ENCODE measurements at regions not wholly inside any gene's neighbourhood (a gene's known extent, or its start where the extent isn't known, plus 50 kb on each side); places are given as distances from the start of the nearest gene placed in this dataset.

DNA sequence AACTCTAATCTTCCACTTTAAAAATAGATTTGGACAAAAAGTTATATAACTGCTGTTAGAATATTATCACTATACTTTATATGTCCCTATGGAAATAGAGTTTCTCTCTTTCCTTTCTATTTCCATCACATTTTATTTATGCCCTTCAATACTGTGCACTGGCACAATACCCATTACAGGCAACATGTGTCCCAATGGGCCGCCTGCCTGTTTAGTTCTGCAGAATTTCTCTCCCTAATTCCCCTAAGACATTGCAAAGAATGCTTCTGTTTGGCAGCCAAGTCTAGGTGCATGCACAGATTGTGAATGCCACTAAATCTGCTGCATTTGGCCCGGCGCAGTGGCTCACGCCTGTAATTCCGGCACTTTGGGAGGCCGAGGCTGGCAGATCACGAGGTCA, 520.4 kb upstream of the FLRT2 start:
- 82% methylated on average over 7 of the region's 7 CpGs for WGBS (ENCODE audit: missing lambda C conversion rate)
- H3K4me1 ChIP-seq, result no peaks in the 10 kb centered on the region
- no peaks in the 10 kb centered on the region for H3K9me3 ChIP-seq
- no peak overlapping the region for H3K4me3 ChIP-seq
- CTCF ChIA-PET, result no interaction called here
- FAIRE-seq (no peak), DNase-seq (ENCODE audit: low read depth in 1 of 2, low spot score in 1 of 2) (no peak), ATAC-seq (no peak)
- H3K27ac ChIP-seq, result no peak overlapping the region
- H3K4me2 ChIP-seq, result no peak overlapping the region
- POLR2A ChIA-PET, result no interaction called here
- TF ChIP-seq ZC3H11A (IDR thresholded peaks at IDR 0.05) (no peak), CHD4 (IDR thresholded peaks at IDR 0.05; ENCODE audit: borderline replicate concordance) (no peak), ZSCAN20 (CRISPR knock-in tag; IDR thresholded peaks at IDR 0.05) (no peak), CEBPB (IDR thresholded peaks at IDR 0.05) (no peak), CHD2 (IDR thresholded peaks at IDR 0.05; ENCODE audit: low read length, partially characterized antibody) (no peak), HEYL (CRISPR knock-in tag; IDR thresholded peaks at IDR 0.05) (no peak), SMC3 (IDR thresholded peaks at IDR 0.05) (no peak), ESRRA (IDR thresholded peaks at IDR 0.05; ENCODE audit: borderline replicate concordance, low read length) (no peak), BHLHE40 (IDR thresholded peaks at IDR 0.05; ENCODE audit: low read depth, low read length) (no peak), FOSL2 (IDR thresholded peaks at IDR 0.05) (no peak), FOSL2 (CRISPR knock-in tag; IDR thresholded peaks at IDR 0.05) (no peak), CBX8 (IDR thresholded peaks at IDR 0.05) (no peak), RNF2 (IDR thresholded peaks at IDR 0.05; ENCODE audit: borderline replicate concordance, low read depth) (no peak), KDM1A (IDR thresholded peaks at IDR 0.05; ENCODE audit: low read depth) (no peak), HOXB5 (CRISPR knock-in tag; IDR thresholded peaks at IDR 0.05) (no peak)
- TF ChIP-seq, protein P1, sequence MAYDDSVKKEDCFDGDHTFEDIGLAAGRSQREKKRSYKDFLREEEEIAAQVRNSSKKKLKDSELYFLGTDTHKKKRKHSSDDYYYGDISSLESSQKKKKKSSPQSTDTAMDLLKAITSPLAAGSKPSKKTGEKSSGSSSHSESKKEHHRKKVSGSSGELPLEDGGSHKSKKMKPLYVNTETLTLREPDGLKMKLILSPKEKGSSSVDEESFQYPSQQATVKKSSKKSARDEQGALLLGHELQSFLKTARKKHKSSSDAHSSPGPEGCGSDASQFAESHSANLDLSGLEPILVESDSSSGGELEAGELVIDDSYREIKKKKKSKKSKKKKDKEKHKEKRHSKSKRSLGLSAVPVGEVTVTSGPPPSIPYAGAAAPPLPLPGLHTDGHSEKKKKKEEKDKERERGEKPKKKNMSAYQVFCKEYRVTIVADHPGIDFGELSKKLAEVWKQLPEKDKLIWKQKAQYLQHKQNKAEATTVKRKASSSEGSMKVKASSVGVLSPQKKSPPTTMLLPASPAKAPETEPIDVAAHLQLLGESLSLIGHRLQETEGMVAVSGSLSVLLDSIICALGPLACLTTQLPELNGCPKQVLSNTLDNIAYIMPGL (CRISPR knock-in tag; IDR thresholded peaks at IDR 0.05; ENCODE audit: borderline replicate concordance), result no peak

DNA sequence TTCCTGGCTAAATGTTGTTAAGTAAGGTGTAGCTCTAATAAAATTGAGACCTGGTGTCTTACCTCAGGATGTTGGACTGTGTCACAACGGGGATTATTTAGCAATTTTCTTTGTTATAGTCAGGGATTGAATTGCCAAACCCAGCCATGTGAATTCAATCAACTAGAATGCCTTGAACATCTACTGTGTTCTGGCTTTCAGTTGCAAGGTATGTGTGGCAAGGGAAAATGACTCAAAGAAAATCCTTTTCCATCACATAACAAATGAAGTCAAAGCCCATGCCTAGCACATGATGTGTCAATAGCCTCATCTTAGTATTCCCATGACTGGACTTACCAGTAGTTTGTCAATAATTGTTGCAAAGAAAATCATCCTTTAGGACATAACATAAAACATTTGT, 519.8 kb upstream of the FLRT2 start:
- no peak for TF ChIP-seq CBX8 (IDR thresholded peaks at IDR 0.05)
- no peak for TF ChIP-seq CEBPB (IDR thresholded peaks at IDR 0.05)
- TF ChIP-seq, protein P2, sequence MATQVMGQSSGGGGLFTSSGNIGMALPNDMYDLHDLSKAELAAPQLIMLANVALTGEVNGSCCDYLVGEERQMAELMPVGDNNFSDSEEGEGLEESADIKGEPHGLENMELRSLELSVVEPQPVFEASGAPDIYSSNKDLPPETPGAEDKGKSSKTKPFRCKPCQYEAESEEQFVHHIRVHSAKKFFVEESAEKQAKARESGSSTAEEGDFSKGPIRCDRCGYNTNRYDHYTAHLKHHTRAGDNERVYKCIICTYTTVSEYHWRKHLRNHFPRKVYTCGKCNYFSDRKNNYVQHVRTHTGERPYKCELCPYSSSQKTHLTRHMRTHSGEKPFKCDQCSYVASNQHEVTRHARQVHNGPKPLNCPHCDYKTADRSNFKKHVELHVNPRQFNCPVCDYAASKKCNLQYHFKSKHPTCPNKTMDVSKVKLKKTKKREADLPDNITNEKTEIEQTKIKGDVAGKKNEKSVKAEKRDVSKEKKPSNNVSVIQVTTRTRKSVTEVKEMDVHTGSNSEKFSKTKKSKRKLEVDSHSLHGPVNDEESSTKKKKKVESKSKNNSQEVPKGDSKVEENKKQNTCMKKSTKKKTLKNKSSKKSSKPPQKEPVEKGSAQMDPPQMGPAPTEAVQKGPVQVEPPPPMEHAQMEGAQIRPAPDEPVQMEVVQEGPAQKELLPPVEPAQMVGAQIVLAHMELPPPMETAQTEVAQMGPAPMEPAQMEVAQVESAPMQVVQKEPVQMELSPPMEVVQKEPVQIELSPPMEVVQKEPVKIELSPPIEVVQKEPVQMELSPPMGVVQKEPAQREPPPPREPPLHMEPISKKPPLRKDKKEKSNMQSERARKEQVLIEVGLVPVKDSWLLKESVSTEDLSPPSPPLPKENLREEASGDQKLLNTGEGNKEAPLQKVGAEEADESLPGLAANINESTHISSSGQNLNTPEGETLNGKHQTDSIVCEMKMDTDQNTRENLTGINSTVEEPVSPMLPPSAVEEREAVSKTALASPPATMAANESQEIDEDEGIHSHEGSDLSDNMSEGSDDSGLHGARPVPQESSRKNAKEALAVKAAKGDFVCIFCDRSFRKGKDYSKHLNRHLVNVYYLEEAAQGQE (IDR thresholded peaks at IDR 0.05), result no peak
- TF ChIP-seq ZNF302 (CRISPR knock-in tag; IDR thresholded peaks at IDR 0.05), result no peak
- TF ChIP-seq RAD21 (conservative IDR thresholded peaks at IDR 0.05 in 1 of 2, IDR thresholded peaks at IDR 0.05 in 1 of 2), result no peak
- TF ChIP-seq, protein P3, sequence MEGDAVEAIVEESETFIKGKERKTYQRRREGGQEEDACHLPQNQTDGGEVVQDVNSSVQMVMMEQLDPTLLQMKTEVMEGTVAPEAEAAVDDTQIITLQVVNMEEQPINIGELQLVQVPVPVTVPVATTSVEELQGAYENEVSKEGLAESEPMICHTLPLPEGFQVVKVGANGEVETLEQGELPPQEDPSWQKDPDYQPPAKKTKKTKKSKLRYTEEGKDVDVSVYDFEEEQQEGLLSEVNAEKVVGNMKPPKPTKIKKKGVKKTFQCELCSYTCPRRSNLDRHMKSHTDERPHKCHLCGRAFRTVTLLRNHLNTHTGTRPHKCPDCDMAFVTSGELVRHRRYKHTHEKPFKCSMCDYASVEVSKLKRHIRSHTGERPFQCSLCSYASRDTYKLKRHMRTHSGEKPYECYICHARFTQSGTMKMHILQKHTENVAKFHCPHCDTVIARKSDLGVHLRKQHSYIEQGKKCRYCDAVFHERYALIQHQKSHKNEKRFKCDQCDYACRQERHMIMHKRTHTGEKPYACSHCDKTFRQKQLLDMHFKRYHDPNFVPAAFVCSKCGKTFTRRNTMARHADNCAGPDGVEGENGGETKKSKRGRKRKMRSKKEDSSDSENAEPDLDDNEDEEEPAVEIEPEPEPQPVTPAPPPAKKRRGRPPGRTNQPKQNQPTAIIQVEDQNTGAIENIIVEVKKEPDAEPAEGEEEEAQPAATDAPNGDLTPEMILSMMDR (IDR thresholded peaks at IDR 0.05), result no peak
- TF ChIP-seq PHF8 (IDR thresholded peaks at IDR 0.05; ENCODE audit: borderline replicate concordance, low read depth), result no peak
- no peak for TF ChIP-seq HOXA7 (CRISPR knock-in tag; IDR thresholded peaks at IDR 0.05)
- TF ChIP-seq, protein P4, sequence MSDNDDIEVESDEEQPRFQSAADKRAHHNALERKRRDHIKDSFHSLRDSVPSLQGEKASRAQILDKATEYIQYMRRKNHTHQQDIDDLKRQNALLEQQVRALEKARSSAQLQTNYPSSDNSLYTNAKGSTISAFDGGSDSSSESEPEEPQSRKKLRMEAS (IDR thresholded peaks at IDR 0.05), result no peak
- TF ChIP-seq POLR2A (IDR thresholded peaks at IDR 0.05; ENCODE audit: low read length), result no peak
- no peak for TF ChIP-seq CBX2 (IDR thresholded peaks at IDR 0.05; ENCODE audit: borderline replicate concordance, low read depth)
- no peak for TF ChIP-seq NR3C1 (IDR thresholded peaks at IDR 0.05)
- TF ChIP-seq RFX5 (IDR thresholded peaks at IDR 0.05), result no peak
- TF ChIP-seq, protein P5, sequence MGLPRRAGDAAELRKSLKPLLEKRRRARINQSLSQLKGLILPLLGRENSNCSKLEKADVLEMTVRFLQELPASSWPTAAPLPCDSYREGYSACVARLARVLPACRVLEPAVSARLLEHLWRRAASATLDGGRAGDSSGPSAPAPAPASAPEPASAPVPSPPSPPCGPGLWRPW (IDR thresholded peaks at IDR 0.05), result no peak
- TF ChIP-seq RARB (CRISPR knock-in tag; IDR thresholded peaks at IDR 0.05), result no peak
- no peak for TF ChIP-seq JUN (IDR thresholded peaks at IDR 0.05)
- no peak for TF ChIP-seq CHD2 (IDR thresholded peaks at IDR 0.05; ENCODE audit: low read length, partially characterized antibody)
- no peak for TF ChIP-seq HOXB5 (CRISPR knock-in tag; IDR thresholded peaks at IDR 0.05)
- WGBS (ENCODE audit: missing lambda C conversion rate), result 4% methylated on average over 1 of the region's 1 CpG
- Histone ChIP-seq H3K9me3 (no peaks in the 10 kb centered on the region), H3K4me1 (no peaks in the 10 kb centered on the region), H3K27ac (no peak overlapping the region), H3K4me3 (no peak overlapping the region), H3K4me2 (no peak overlapping the region)
- FAIRE-seq (no peak), ATAC-seq (no peak), DNase-seq (ENCODE audit: low read depth in 1 of 2, low spot score in 1 of 2) (no peak)
- ChIA-PET CTCF (interaction anchor here (0.5 to 0.9 kb wide), 2 partner anchors 29 to 519 kb away, joined by 3 to 5 read pairs; no protein-coding TSS in a partner anchor), POLR2A (no interaction called here)
